Breast epithelium (tissue), 3 donors: ENCODE measurements at regions not wholly inside any gene's neighbourhood (a gene's known extent, or its start where the extent isn't known, plus 50 kb on each side); places are given as distances from the start of the nearest gene placed in this dataset.

ENCODE experiments used
- POLR2A ChIP-seq: fragments of 450-650 bp; IDR thresholded peaks from one replicate; pipeline ENCODE4 v1.6.1; 2016; ENCODE audit warnings: antibody characterized with exemption, mild to moderate bottlenecking, moderate library complexity
- POLR2AphosphoS5 ChIP-seq, 3 donors: sonication (generic); formaldehyde crosslinking; IDR thresholded peaks; one replicate each; pipeline ENCODE4 v1.6.1; 2017; ENCODE audit warnings: antibody characterized with exemption in 3 of 3
- TF ChIP-seq, protein P1 (sequence below), 3 donors: fragments of 450-650 bp; IDR thresholded peaks; one replicate each; pipeline ENCODE4 v1.5.1; 2016 to 2017; ENCODE audit warnings: antibody characterized with exemption in 3 of 3, mild to moderate bottlenecking in 3 of 3, moderate library complexity in 3 of 3

DNA sequence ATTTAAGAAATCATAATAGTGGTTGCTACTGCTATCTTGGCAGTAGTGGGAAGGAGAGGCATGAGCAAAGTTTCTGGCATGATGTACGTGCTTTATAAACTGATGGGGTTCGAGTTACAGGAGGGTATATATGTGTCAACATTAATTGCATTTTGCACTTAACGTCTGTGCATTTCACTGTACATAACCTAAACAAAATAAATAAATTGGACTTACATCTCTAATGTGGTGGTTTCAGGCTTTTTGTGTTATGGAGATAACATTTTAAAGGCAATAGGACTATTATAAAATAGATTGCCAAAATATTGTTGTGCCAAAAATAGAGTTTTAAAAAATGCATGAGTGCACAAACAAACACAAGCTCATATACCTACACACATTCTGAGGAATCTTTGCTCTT lies 1001.1 kb upstream of the GJE1 start:
- TF ChIP-seq, protein P1, sequence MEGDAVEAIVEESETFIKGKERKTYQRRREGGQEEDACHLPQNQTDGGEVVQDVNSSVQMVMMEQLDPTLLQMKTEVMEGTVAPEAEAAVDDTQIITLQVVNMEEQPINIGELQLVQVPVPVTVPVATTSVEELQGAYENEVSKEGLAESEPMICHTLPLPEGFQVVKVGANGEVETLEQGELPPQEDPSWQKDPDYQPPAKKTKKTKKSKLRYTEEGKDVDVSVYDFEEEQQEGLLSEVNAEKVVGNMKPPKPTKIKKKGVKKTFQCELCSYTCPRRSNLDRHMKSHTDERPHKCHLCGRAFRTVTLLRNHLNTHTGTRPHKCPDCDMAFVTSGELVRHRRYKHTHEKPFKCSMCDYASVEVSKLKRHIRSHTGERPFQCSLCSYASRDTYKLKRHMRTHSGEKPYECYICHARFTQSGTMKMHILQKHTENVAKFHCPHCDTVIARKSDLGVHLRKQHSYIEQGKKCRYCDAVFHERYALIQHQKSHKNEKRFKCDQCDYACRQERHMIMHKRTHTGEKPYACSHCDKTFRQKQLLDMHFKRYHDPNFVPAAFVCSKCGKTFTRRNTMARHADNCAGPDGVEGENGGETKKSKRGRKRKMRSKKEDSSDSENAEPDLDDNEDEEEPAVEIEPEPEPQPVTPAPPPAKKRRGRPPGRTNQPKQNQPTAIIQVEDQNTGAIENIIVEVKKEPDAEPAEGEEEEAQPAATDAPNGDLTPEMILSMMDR (IDR thresholded peaks at IDR 0.05) = no peak
- TF ChIP-seq POLR2A = no peak
- TF ChIP-seq POLR2AphosphoS5 (IDR thresholded peaks at IDR 0.05) = no peak
